Colonic mucosa (tissue), 4 donors: ENCODE measurements at regions not wholly inside any gene's neighbourhood (a gene's known extent, or its start where the extent isn't known, plus 50 kb on each side); places are given as distances from the start of the nearest gene placed in this dataset.
"Not testable (repeated sequence)": the region's sequence is repeated elsewhere in the genome, so short reads cannot be mapped to it uniquely, and the experiment has no call there.

Experiments
- DNase-seq: peaks from one replicate; pipeline ENCODE4 v3.0.0-alpha.2; 2020
- H3K27ac ChIP-seq: fragments of 200-600 bp; one replicate; pipeline ENCODE4 v1.8.0; 2021
- H3K27me3 ChIP-seq: fragments of 200-600 bp; one replicate; pipeline ENCODE4 v1.8.0; 2021
- H3K36me3 ChIP-seq: fragments of 200-600 bp; one replicate; pipeline ENCODE4 v1.8.0; 2021
- H3K4me1 ChIP-seq: fragments of 200-600 bp; one replicate; pipeline ENCODE4 v1.8.0; 2021; ENCODE audit warnings: mild to moderate bottlenecking
- H3K4me3 ChIP-seq: fragments of 200-600 bp; one replicate; pipeline ENCODE4 v1.8.0; 2021
- H3K9ac ChIP-seq, 2 donors: one replicate each; pipeline ENCODE4 v1.7.0; 2013; ENCODE audit warnings: control low read depth in 2 of 2, low read depth in 2 of 2, low read length in 2 of 2
- H3K9me3 ChIP-seq: fragments of 200-600 bp; one replicate; pipeline ENCODE4 v1.8.0; 2021
- CTCF ChIP-seq: fragments of 200-600 bp; IDR thresholded peaks from one replicate; pipeline ENCODE4 v1.8.0; 2022; ENCODE audit warnings: antibody characterized with exemption, mild to moderate bottlenecking
- intact Hi-C: fragments of 100-400 bp; cut with DNase I; formaldehyde crosslinking; loops from one replicate; pipeline ENCODE4 v1.14.1; 2022
- donor health status: healthy.
- donor health status: DM: no; HTN: no; CAD: no.
- donor health status: DM: no; HTN: no; CAD: no.

GRCh38 chr1:182253319-182253860 is 138.2 kb downstream of the GLUL start:
- Histone ChIP-seq H3K27me3 (no peaks in the 10 kb centered on the region), H3K4me3 (no peak overlapping the region), H3K4me1 (no peaks in the 10 kb centered on the region), H3K9me3 (no peaks in the 10 kb centered on the region), H3K9ac (no peak overlapping the region), H3K36me3 (no peaks in the 10 kb centered on the region), H3K27ac (no peak overlapping the region)
- no peak for DNase-seq
- intact Hi-C loops = no loop called here
- TF ChIP-seq CTCF = no peak

GRCh38 chr1:182251561-182251960 is 140.0 kb downstream of the GLUL start:
- Histone ChIP-seq H3K4me3 (no peak overlapping the region), H3K36me3 (no peaks in the 10 kb centered on the region), H3K27ac (no peak overlapping the region), H3K4me1 (no peaks in the 10 kb centered on the region), H3K9me3 (no peaks in the 10 kb centered on the region), H3K9ac (no peak overlapping the region), H3K27me3 (no peaks in the 10 kb centered on the region)
- intact Hi-C loops = no loop called here
- DNase-seq = no peak
- no peak for TF ChIP-seq CTCF

- DNase-seq = peak; percentile 92
- H3K27me3 ChIP-seq = no peaks in the 10 kb centered on the region
- TF ChIP-seq CTCF = no peak
- intact Hi-C loops = no loop called here
- H3K27ac ChIP-seq = peak overlapping the region; percentile 73
- H3K4me1 ChIP-seq = no peaks in the 10 kb centered on the region
- H3K9ac ChIP-seq = peak overlapping the region in 1 of 2 donors; percentile 51
- no peaks in the 10 kb centered on the region for H3K9me3 ChIP-seq
- no peaks in the 10 kb centered on the region for H3K36me3 ChIP-seq
- H3K4me3 ChIP-seq = no peak overlapping the region
Observed at GRCh38 chr1:182249201-182249676, 142.4 kb downstream of the GLUL start.

GRCh38 chr1:182248721-182249120 is 142.9 kb downstream of the GLUL start:
- Histone ChIP-seq H3K36me3 (no peaks in the 10 kb centered on the region), H3K4me1 (no peaks in the 10 kb centered on the region), H3K4me3 (no peak overlapping the region), H3K9ac (peak overlapping the region in 1 of 2 donors; percentile 51), H3K27me3 (no peaks in the 10 kb centered on the region), H3K9me3 (no peaks in the 10 kb centered on the region), H3K27ac (peak overlapping the region; percentile 73)
- DNase-seq = no peak
- no peak for TF ChIP-seq CTCF
- intact Hi-C loops = no loop called here

GRCh38 chr1:182247813-182248212 is 143.8 kb downstream of the GLUL start:
- H3K27me3 ChIP-seq, H3K4me1 ChIP-seq, H3K9me3 ChIP-seq, H3K27ac ChIP-seq, H3K4me3 ChIP-seq, DNase-seq, H3K9ac ChIP-seq, intact Hi-C loops, H3K36me3 ChIP-seq: not testable (repeated sequence)

GRCh38 chr1:182246783-182247182 is 144.8 kb downstream of the GLUL start:
- no peak overlapping the region for H3K27ac ChIP-seq
- H3K9me3 ChIP-seq = no peaks in the 10 kb centered on the region
- no peaks in the 10 kb centered on the region for H3K27me3 ChIP-seq
- intact Hi-C loops = no loop called here
- no peak for TF ChIP-seq CTCF
- H3K9ac ChIP-seq = no peak overlapping the region
- no peaks in the 10 kb centered on the region for H3K36me3 ChIP-seq
- no peaks in the 10 kb centered on the region for H3K4me1 ChIP-seq
- no peak for DNase-seq
- no peak overlapping the region for H3K4me3 ChIP-seq
